ENCODE measurements at regions not wholly inside any gene's neighbourhood (a gene's known extent, or its start where the extent isn't known, plus 50 kb on each side); places are given as distances from the start of the nearest gene placed in this dataset.

GRCh38 chr3:17994167-17994566 is 251.7 kb upstream of the TBC1D5 start:
- no peak for DNase-seq (ENCODE audit: low read depth in 1 of 2, low spot score in 1 of 2)

GRCh38 chr3:17990390-17990789 is 248.0 kb upstream of the TBC1D5 start:
- no peak for DNase-seq (ENCODE audit: low read depth in 1 of 2, low spot score in 1 of 2)

GRCh38 chr3:17986348-17986816 is 244.0 kb upstream of the TBC1D5 start:
- no peak for DNase-seq (ENCODE audit: low read depth in 1 of 2, low spot score in 1 of 2)

- DNase-seq (ENCODE audit: low read depth in 1 of 2, low spot score in 1 of 2), result no peak
Measured at GRCh38 chr3:17985658-17986347, 243.4 kb upstream of the TBC1D5 start.

GRCh38 chr3:17983106-17983505 is 240.7 kb upstream of the TBC1D5 start:
- DNase-seq (ENCODE audit: low read depth in 1 of 2, low spot score in 1 of 2), result no peak

GRCh38 chr3:17982211-17982880 is 239.9 kb upstream of the TBC1D5 start:
- no peak for DNase-seq (ENCODE audit: low read depth in 1 of 2, low spot score in 1 of 2)

- DNase-seq (ENCODE audit: low read depth in 1 of 2, low spot score in 1 of 2), result no peak
Measured at GRCh38 chr3:17980863-17981262, 238.4 kb upstream of the TBC1D5 start.

- no peak for DNase-seq (ENCODE audit: low read depth in 1 of 2, low spot score in 1 of 2)
Measured at GRCh38 chr3:17979911-17980310, 237.5 kb upstream of the TBC1D5 start.

GRCh38 chr3:17979252-17979651 is 236.8 kb upstream of the TBC1D5 start:
- no peak for DNase-seq (ENCODE audit: low read depth in 1 of 2, low spot score in 1 of 2)

GRCh38 chr3:17974206-17974841 is 231.9 kb upstream of the TBC1D5 start:
- DNase-seq (ENCODE audit: low read depth in 1 of 2, low spot score in 1 of 2), result no peak

GRCh38 chr3:17972959-17973906 is 230.8 kb upstream of the TBC1D5 start:
- no peak for DNase-seq (ENCODE audit: low read depth in 1 of 2, low spot score in 1 of 2)

- no peak for DNase-seq (ENCODE audit: low read depth in 1 of 2, low spot score in 1 of 2)
Measured at GRCh38 chr3:17972476-17972875, 230.0 kb upstream of the TBC1D5 start.

- no peak for DNase-seq (ENCODE audit: low read depth in 1 of 2, low spot score in 1 of 2)
Measured at GRCh38 chr3:17972030-17972429, 229.6 kb upstream of the TBC1D5 start.

- DNase-seq (ENCODE audit: low read depth in 1 of 2, low spot score in 1 of 2), result no peak
Measured at GRCh38 chr3:17969985-17970568, 227.6 kb upstream of the TBC1D5 start.

GRCh38 chr3:17969244-17969643 is 226.8 kb upstream of the TBC1D5 start:
- DNase-seq (ENCODE audit: low read depth in 1 of 2, low spot score in 1 of 2), result no peak

GRCh38 chr3:17967953-17968607 is 225.6 kb upstream of the TBC1D5 start:
- DNase-seq (ENCODE audit: low read depth in 1 of 2, low spot score in 1 of 2), result no peak

GRCh38 chr3:17967111-17967510 is 224.7 kb upstream of the TBC1D5 start:
- no peak for DNase-seq (ENCODE audit: low read depth in 1 of 2, low spot score in 1 of 2)

- no peak for DNase-seq (ENCODE audit: low read depth in 1 of 2, low spot score in 1 of 2)
Measured at GRCh38 chr3:17965331-17965730, 222.9 kb upstream of the TBC1D5 start.

- DNase-seq (ENCODE audit: low read depth in 1 of 2, low spot score in 1 of 2), result no peak
Measured at GRCh38 chr3:17964108-17964507, 221.7 kb upstream of the TBC1D5 start.

GRCh38 chr3:17955411-17955810 is 213.0 kb upstream of the TBC1D5 start:
- no peak for DNase-seq (ENCODE audit: low read depth in 1 of 2, low spot score in 1 of 2)

Data from stimulated activated CD4-positive, alpha-beta T cell treated with anti-CD3 and anti-CD28 coated beads, Interleukin-15, amount 100 ng/mL, for 1 hour (primary cell).